Vagina (tissue), 2 donors: ENCODE measurements at regions not wholly inside any gene's neighbourhood (a gene's known extent, or its start where the extent isn't known, plus 50 kb on each side); places are given as distances from the start of the nearest gene placed in this dataset.

ENCODE experiments used
- CTCF ChIP-seq, 3 experiments: fragments of 450-650 bp in 2 of 3; fragments of 200-600 bp in 1 of 3; sonication (generic) in 1 of 3; IDR thresholded peaks; one replicate each; pipeline ENCODE4 v1.5.1; 2017 to 2019; ENCODE audit warnings: antibody characterized with exemption in 3 of 3, mild to moderate bottlenecking in 2 of 3, moderate library complexity in 2 of 3
- POLR2A ChIP-seq, 2 donors: fragments of 450-650 bp; IDR thresholded peaks; one replicate each; pipeline ENCODE4 v1.6.1; 2017; ENCODE audit warnings: antibody characterized with exemption in 2 of 2, mild to moderate bottlenecking in 2 of 2, moderate library complexity in 2 of 2
- POLR2AphosphoS5 ChIP-seq, 2 donors: sonication (generic); formaldehyde crosslinking; IDR thresholded peaks; one replicate each; pipeline ENCODE4 v1.9.0; 2017; ENCODE audit warnings: antibody characterized with exemption in 2 of 2, mild to moderate bottlenecking in 2 of 2, low read depth in 1 of 2; ENCODE audit not compliant: insufficient read depth in 1 of 2

GRCh38 chr17:27974531-27975145, 67.8 kb upstream of the NLK start:
- TF ChIP-seq CTCF (IDR thresholded peaks at IDR 0.05) (no peak), POLR2A (IDR thresholded peaks at IDR 0.05) (no peak), POLR2AphosphoS5 (IDR thresholded peaks at IDR 0.05; ENCODE audit: insufficient read depth in 1 of 2, low read depth in 1 of 2) (no peak)
